GM12878 (cell line): ENCODE measurements at regions not wholly inside any gene's neighbourhood (a gene's known extent, or its start where the extent isn't known, plus 50 kb on each side); places are given as distances from the start of the nearest gene placed in this dataset.

Source experiments
- DPF2 ChIP-seq: fragments of 450-650 bp; IDR thresholded peaks from 2 replicates; pipeline ENCODE4 v1.6.1; 2017; ENCODE audit warnings: mild to moderate bottlenecking
- ETV6 ChIP-seq, 2 experiments: fragments of 450-650 bp in 1 of 2; IDR thresholded peaks in 1 of 2; conservative IDR thresholded peaks in 1 of 2; 2 replicates each; pipeline ENCODE4 v1.6.1; 2014; ENCODE audit warnings: antibody characterized with exemption in 1 of 2, borderline replicate concordance in 1 of 2, low read depth in 1 of 2, mild to moderate bottlenecking in 1 of 2, moderate library complexity in 1 of 2
- IKZF2 ChIP-seq, 2 experiments: fragments of 450-650 bp; IDR thresholded peaks; 2 replicates each; pipeline ENCODE4 v1.6.1; 2017; ENCODE audit warnings: mild to moderate bottlenecking in 2 of 2, moderate library complexity in 2 of 2
- KAT2A ChIP-seq: conservative IDR thresholded peaks from 2 replicates; pipeline ENCODE4 v1.6.1; 2011; ENCODE audit warnings: low read depth, low read length; ENCODE audit not compliant: control insufficient read depth
- KDM1A ChIP-seq: fragments of 200-600 bp; sonication (generic); IDR thresholded peaks from 2 replicates; pipeline ENCODE4 v1.6.1; 2016; ENCODE audit warnings: borderline replicate concordance
- MAX ChIP-seq: IDR thresholded peaks from 2 replicates; pipeline ENCODE4 v1.6.1; 2012; ENCODE audit warnings: low read depth, low read length, improper control_type of control experiment
- NFIC ChIP-seq: IDR thresholded peaks from 2 replicates; pipeline ENCODE4 v1.6.1; 2012; ENCODE audit warnings: low read depth, mild to moderate bottlenecking, inconsistent platforms, low read length, moderate library complexity
- POLR2AphosphoS5 ChIP-seq: IDR thresholded peaks from 2 replicates; pipeline ENCODE4 v1.6.1; 2011; ENCODE audit warnings: mild to moderate bottlenecking, low read length, inconsistent platforms
- TF ChIP-seq, protein P1 (sequence below): IDR thresholded peaks from 2 replicates; pipeline ENCODE4 v1.6.1; 2011; ENCODE audit warnings: low read depth, mild to moderate bottlenecking, low read length, moderate library complexity, borderline replicate concordance; ENCODE audit errors: extremely low read depth
- TF ChIP-seq, protein P2 (sequence below), 3 experiments: IDR thresholded peaks in 2 of 3; conservative IDR thresholded peaks in 1 of 3; 2 replicates each; pipeline ENCODE4 v1.5.1; 2011; ENCODE audit warnings: low read depth in 3 of 3, low read length in 3 of 3, mild to moderate bottlenecking in 3 of 3, control low read depth in 2 of 3, moderate library complexity in 2 of 3, inconsistent platforms in 1 of 3, mixed read lengths in 1 of 3; ENCODE audit not compliant: control insufficient read depth in 2 of 3, insufficient read depth in 1 of 3; ENCODE audit errors: extremely low read depth in 1 of 3

DNA sequence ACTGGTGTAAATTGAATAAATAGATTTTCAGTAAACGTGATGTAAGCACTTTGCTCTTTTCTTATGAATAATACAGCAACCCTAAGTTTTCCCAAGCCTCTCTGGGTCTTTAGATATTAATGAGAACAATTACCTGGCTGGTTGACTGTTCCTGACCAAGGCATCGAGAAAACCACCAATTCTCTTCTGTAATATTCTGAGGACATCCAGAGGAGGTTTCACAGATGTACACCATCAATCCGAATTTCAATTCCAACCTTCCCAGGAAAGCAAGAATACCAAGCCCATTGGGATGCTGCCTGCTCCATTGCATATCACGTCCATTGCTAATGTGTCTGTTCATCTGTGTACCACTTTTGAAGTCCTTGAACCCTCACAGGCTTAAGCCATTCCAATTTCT, 571.8 kb downstream of the NUP35 start:
- TF ChIP-seq KDM1A (no peak), NFIC (no peak), MAX (no peak), KAT2A (no peak), ETV6 (conservative IDR thresholded peaks at IDR 0.05 in 1 of 2, IDR thresholded peaks at IDR 0.05 in 1 of 2; ENCODE audit: borderline replicate concordance in 1 of 2, low read depth in 1 of 2) (no peak), DPF2 (no peak), POLR2AphosphoS5 (no peak), IKZF2 (IDR thresholded peaks at IDR 0.05) (no peak)
- TF ChIP-seq, protein P1, sequence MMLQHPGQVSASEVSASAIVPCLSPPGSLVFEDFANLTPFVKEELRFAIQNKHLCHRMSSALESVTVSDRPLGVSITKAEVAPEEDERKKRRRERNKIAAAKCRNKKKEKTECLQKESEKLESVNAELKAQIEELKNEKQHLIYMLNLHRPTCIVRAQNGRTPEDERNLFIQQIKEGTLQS = no peak
- TF ChIP-seq, protein P2, sequence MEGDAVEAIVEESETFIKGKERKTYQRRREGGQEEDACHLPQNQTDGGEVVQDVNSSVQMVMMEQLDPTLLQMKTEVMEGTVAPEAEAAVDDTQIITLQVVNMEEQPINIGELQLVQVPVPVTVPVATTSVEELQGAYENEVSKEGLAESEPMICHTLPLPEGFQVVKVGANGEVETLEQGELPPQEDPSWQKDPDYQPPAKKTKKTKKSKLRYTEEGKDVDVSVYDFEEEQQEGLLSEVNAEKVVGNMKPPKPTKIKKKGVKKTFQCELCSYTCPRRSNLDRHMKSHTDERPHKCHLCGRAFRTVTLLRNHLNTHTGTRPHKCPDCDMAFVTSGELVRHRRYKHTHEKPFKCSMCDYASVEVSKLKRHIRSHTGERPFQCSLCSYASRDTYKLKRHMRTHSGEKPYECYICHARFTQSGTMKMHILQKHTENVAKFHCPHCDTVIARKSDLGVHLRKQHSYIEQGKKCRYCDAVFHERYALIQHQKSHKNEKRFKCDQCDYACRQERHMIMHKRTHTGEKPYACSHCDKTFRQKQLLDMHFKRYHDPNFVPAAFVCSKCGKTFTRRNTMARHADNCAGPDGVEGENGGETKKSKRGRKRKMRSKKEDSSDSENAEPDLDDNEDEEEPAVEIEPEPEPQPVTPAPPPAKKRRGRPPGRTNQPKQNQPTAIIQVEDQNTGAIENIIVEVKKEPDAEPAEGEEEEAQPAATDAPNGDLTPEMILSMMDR (IDR thresholded peaks at IDR 0.05 in 2 of 3, conservative IDR thresholded peaks at IDR 0.05 in 1 of 3; ENCODE audit: control insufficient read depth in 2 of 3, extremely low read depth in 1 of 3, insufficient read depth in 1 of 3, low read depth in 3 of 3, low read length in 3 of 3) = no peak
